OCI-LY1 (cell line): ENCODE measurements at regions not wholly inside any gene's neighbourhood (a gene's known extent, or its start where the extent isn't known, plus 50 kb on each side); places are given as distances from the start of the nearest gene placed in this dataset.

Experiments
- CTCF ChIP-seq: fragments of 200-600 bp; sonication (generic), shearing (Covaris generic); IDR thresholded peaks from 2 replicates; pipeline ENCODE4 v1.5.1; 2017; ENCODE audit warnings: mild to moderate bottlenecking, antibody characterized with exemption, low read length, moderate library complexity, mixed read lengths
- EZH2 ChIP-seq: fragments of 200-600 bp; sonication (generic), shearing (Covaris generic); IDR thresholded peaks from 2 replicates; pipeline ENCODE4 v1.8.0; 2017; ENCODE audit warnings: borderline replicate concordance, mixed run types, mild to moderate bottlenecking, antibody characterized with exemption, low read length, moderate library complexity, mixed read lengths

GRCh38 chr11:129281471-129282415, 89.6 kb upstream of the ARHGAP32 start:
- TF ChIP-seq CTCF = no peak
- TF ChIP-seq EZH2 = no peak
